ENCODE measurements at regions not wholly inside any gene's neighbourhood (a gene's known extent, or its start where the extent isn't known, plus 50 kb on each side); places are given as distances from the start of the nearest gene placed in this dataset.

DNA sequence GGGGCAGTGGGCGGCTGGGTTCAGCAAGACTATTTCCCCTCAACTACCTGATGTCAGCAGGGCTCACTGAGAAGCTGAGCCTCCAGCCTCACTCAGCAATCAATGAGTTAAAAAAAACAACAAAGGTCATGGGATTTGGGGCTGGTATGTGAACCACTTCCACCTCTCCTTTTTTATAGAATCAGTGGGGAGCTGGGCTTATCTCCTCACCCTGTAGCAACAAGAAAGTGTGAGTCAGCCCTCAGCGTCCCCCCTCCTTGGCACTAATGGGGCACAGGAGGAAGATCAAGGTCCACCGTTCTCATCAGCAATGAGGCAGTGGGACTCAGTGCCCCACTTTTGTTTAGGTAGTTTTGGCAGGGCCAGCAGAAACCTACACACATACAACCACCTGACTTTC, 823.5 kb upstream of the POM121L12 start:
- no peak for TF ChIP-seq RAD21 (IDR thresholded peaks at IDR 0.05; ENCODE audit: low read depth)
- no peak for TF ChIP-seq NFIC (IDR thresholded peaks at IDR 0.05)
- TF ChIP-seq CREB1 (IDR thresholded peaks at IDR 0.05; ENCODE audit: low read depth), result no peak
- no peak for TF ChIP-seq EP300 (IDR thresholded peaks at IDR 0.05; ENCODE audit: borderline replicate concordance)
- TF ChIP-seq CEBPB (IDR thresholded peaks at IDR 0.05), result no peak
- TF ChIP-seq, protein P1, sequence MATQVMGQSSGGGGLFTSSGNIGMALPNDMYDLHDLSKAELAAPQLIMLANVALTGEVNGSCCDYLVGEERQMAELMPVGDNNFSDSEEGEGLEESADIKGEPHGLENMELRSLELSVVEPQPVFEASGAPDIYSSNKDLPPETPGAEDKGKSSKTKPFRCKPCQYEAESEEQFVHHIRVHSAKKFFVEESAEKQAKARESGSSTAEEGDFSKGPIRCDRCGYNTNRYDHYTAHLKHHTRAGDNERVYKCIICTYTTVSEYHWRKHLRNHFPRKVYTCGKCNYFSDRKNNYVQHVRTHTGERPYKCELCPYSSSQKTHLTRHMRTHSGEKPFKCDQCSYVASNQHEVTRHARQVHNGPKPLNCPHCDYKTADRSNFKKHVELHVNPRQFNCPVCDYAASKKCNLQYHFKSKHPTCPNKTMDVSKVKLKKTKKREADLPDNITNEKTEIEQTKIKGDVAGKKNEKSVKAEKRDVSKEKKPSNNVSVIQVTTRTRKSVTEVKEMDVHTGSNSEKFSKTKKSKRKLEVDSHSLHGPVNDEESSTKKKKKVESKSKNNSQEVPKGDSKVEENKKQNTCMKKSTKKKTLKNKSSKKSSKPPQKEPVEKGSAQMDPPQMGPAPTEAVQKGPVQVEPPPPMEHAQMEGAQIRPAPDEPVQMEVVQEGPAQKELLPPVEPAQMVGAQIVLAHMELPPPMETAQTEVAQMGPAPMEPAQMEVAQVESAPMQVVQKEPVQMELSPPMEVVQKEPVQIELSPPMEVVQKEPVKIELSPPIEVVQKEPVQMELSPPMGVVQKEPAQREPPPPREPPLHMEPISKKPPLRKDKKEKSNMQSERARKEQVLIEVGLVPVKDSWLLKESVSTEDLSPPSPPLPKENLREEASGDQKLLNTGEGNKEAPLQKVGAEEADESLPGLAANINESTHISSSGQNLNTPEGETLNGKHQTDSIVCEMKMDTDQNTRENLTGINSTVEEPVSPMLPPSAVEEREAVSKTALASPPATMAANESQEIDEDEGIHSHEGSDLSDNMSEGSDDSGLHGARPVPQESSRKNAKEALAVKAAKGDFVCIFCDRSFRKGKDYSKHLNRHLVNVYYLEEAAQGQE (IDR thresholded peaks at IDR 0.05; ENCODE audit: low read depth), result no peak
- TF ChIP-seq YY1 (IDR thresholded peaks at IDR 0.05; ENCODE audit: low read depth), result no peak
- TF ChIP-seq, protein P2, sequence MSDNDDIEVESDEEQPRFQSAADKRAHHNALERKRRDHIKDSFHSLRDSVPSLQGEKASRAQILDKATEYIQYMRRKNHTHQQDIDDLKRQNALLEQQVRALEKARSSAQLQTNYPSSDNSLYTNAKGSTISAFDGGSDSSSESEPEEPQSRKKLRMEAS (IDR thresholded peaks at IDR 0.05), result no peak
- no peak for TF ChIP-seq EGR1 (IDR thresholded peaks at IDR 0.05)
- TF ChIP-seq, protein P3, sequence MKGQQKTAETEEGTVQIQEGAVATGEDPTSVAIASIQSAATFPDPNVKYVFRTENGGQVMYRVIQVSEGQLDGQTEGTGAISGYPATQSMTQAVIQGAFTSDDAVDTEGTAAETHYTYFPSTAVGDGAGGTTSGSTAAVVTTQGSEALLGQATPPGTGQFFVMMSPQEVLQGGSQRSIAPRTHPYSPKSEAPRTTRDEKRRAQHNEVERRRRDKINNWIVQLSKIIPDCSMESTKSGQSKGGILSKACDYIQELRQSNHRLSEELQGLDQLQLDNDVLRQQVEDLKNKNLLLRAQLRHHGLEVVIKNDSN (IDR thresholded peaks at IDR 0.05), result no peak
- TF ChIP-seq TEAD4 (IDR thresholded peaks at IDR 0.05), result no peak
- TF ChIP-seq FOXM1 (IDR thresholded peaks at IDR 0.05; ENCODE audit: borderline replicate concordance, low read depth), result no peak
- no peak for TF ChIP-seq ZBTB7A (IDR thresholded peaks at IDR 0.05; ENCODE audit: low read depth)
- TF ChIP-seq TCF12 (IDR thresholded peaks at IDR 0.05; ENCODE audit: low read depth), result no peak

Measured in Ishikawa (cell line).